Upper lobe of left lung (tissue), 6 donors: ENCODE measurements at regions not wholly inside any gene's neighbourhood (a gene's known extent, or its start where the extent isn't known, plus 50 kb on each side); places are given as distances from the start of the nearest gene placed in this dataset.

Experiments used
- ATAC-seq, 2 donors: fragments of 200-7000 bp; cut with Tn5 transposase; one replicate each; pipeline ENCODE4 v1.9.1; 2022; ENCODE audit warnings: mild to moderate bottlenecking in 2 of 2, moderate library complexity in 2 of 2; ENCODE audit not compliant: low FRiP score in 2 of 2
- DNase-seq, 2 donors: peaks; one replicate each; pipeline ENCODE4 v3.0.0-alpha.2; 2019 to 2020
- H3K27ac ChIP-seq, 4 donors: fragments of 200-600 bp; sonication (generic); one replicate each; pipeline ENCODE4 v1.5.1; 2016 to 2019
- H3K27me3 ChIP-seq, 4 donors: fragments of 200-600 bp; sonication (generic); one replicate each; pipeline ENCODE4 v1.5.1; 2017 to 2019
- H3K36me3 ChIP-seq, 4 donors: fragments of 200-600 bp; sonication (generic); one replicate each; pipeline ENCODE4 v1.5.1; 2016 to 2019
- H3K4me1 ChIP-seq, 4 donors: fragments of 200-600 bp; sonication (generic); one replicate each; pipeline ENCODE4 v1.5.1; 2018 to 2019
- H3K4me3 ChIP-seq, 4 donors: fragments of 200-600 bp; sonication (generic); one replicate each; pipeline ENCODE4 v1.5.1; 2017 to 2019; ENCODE audit warnings: mild to moderate bottlenecking in 2 of 4, moderate library complexity in 1 of 4
- H3K9me3 ChIP-seq, 4 donors: fragments of 200-600 bp; sonication (generic); one replicate each; pipeline ENCODE4 v1.5.1; 2018 to 2019
- CTCF ChIP-seq, 6 experiments: fragments of 450-650 bp in 4 of 6; fragments of 200-600 bp in 2 of 6; sonication (generic) in 2 of 6; IDR thresholded peaks; one replicate each; pipeline ENCODE4 v1.5.1; 2016 to 2019; ENCODE audit warnings: antibody characterized with exemption in 6 of 6
- EP300 ChIP-seq, 4 donors: sonication (generic); formaldehyde crosslinking; IDR thresholded peaks; one replicate each; pipeline ENCODE4 v1.5.1; 2017; ENCODE audit warnings: antibody characterized with exemption in 4 of 4, control low read depth in 2 of 4
- POLR2A ChIP-seq, 4 donors: fragments of 450-650 bp; IDR thresholded peaks; one replicate each; pipeline ENCODE4 v1.5.1; 2016 to 2017; ENCODE audit warnings: antibody characterized with exemption in 4 of 4, mild to moderate bottlenecking in 2 of 4
- POLR2AphosphoS5 ChIP-seq, 2 donors: sonication (generic); formaldehyde crosslinking; IDR thresholded peaks; one replicate each; pipeline ENCODE4 v1.5.1; 2017; ENCODE audit warnings: antibody characterized with exemption in 2 of 2
- WGBS, 2 donors: methylation state at CpG; one replicate each; pipeline ENCODE4 v1.1.5; 2017 to 2018; 5-methylcytosine and 5-hydroxymethylcytosine counted together
- donor health status: DM: no; HTN: no; CAD: no; lungs with moderate emphysema.
- donor health status: DM: no; HTN: yes; CAD: no; lungs with severe emphysema.

DNA sequence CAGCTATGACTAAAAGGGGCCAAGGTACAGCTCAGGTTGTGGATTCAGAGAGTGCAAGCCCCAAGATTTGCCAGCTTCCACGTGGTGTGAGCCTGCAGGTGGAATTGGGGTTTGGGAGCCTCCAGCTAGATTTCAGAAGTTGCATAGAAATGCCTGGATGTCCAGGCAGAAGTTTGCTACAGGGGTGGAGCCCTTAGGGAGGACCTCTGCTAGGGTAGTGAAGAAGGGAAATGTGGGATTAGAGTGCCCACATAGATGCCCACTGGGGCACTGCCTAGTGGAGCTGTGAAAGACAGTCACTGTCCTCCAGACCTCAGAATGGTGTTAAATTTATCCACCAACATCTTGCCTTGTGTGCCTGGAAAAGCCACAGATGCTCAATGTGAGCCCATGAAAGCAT is 255.1 kb downstream of the BMP2 start:
- ATAC-seq (no peak), DNase-seq (no peak)
- no peak for TF ChIP-seq EP300 (IDR thresholded peaks at IDR 0.05)
- no peak for TF ChIP-seq CTCF (IDR thresholded peaks at IDR 0.05)
- no peak for TF ChIP-seq POLR2AphosphoS5 (IDR thresholded peaks at IDR 0.05)
- no peak for TF ChIP-seq POLR2A (IDR thresholded peaks at IDR 0.05)
- Histone ChIP-seq H3K27ac (no peak overlapping the region), H3K27me3 (no peaks in the 10 kb centered on the region), H3K4me1 (no peaks in the 10 kb centered on the region), H3K9me3 (peaks cover 0 to 10% (median 5%) of the 10 kb centered on the region in 4 donors), H3K4me3 (no peak overlapping the region), H3K36me3 (no peaks in the 10 kb centered on the region)
- 45 to 89% methylated on average over 1 of the region's 1 CpG for WGBS, 2 donors

DNA sequence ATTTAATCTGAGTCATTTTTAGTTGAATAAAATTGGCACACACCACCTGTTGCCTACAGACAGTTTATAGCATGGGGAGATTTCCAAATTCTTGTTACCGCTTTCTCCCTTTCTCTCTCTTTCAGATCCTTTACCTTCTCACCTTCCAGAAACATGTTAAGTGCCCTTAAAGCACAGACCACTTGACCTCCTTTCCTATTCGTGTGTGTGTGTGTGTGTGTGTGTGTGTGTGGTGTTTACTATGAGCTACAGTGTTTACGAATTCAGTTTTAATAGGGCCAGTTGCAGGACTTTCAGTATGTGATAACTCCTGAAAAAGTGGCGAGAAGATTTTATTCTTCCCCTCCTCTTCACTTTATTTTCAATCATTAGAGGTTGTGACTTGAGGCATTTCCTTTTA is 258.1 kb downstream of the BMP2 start:
- TF ChIP-seq CTCF (IDR thresholded peaks at IDR 0.05) (no peak), EP300 (IDR thresholded peaks at IDR 0.05) (no peak), POLR2AphosphoS5 (IDR thresholded peaks at IDR 0.05) (no peak), POLR2A (IDR thresholded peaks at IDR 0.05) (no peak)
- Histone ChIP-seq H3K4me3 (no peak overlapping the region), H3K36me3 (no peaks in the 10 kb centered on the region), H3K27ac (no peak overlapping the region), H3K4me1 (no peaks in the 10 kb centered on the region), H3K27me3 (no peaks in the 10 kb centered on the region), H3K9me3 (peaks cover 0 to 10% (median 5%) of the 10 kb centered on the region in 4 donors)
- WGBS, 2 donors, result 34 to 35% methylated on average over 4 of the region's 4 CpGs
- no peak for DNase-seq
- ATAC-seq, result no peak

DNA sequence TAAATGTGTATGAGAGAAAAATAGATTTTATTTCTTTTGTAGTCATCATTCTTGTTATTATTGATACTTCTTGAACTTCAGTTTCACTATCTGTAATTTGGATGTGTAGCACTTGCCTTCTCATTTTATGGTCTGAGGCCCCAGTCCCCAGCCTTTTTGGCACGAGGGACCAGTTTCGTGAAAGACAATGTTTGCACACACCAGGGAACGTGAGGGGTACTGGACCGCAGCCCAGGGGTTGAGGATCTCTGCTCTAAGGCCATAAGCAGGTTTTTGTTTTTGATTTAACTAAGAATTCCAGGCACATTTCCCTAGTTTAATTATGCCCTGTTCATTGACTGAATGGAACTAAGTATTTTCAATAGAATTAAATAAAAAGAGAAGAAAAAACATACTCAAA is 261.5 kb downstream of the BMP2 start:
- Histone ChIP-seq H3K27me3 (no peaks in the 10 kb centered on the region), H3K27ac (no peak overlapping the region), H3K4me1 (no peaks in the 10 kb centered on the region), H3K9me3 (no peaks in the 10 kb centered on the region), H3K4me3 (no peak overlapping the region), H3K36me3 (no peaks in the 10 kb centered on the region)
- no peak for TF ChIP-seq CTCF (IDR thresholded peaks at IDR 0.05)
- no peak for TF ChIP-seq POLR2A (IDR thresholded peaks at IDR 0.05)
- TF ChIP-seq EP300 (IDR thresholded peaks at IDR 0.05), result no peak
- ATAC-seq (no peak), DNase-seq (no peak)
- whole genome bisulfite sequencing, 2 donors, result 63 to 74% methylated on average over 4 of the region's 4 CpGs

- WGBS, 2 donors, result 35 to 44% methylated on average over 1 of the region's 1 CpG
- Histone ChIP-seq H3K9me3 (no peaks in the 10 kb centered on the region), H3K4me1 (no peaks in the 10 kb centered on the region), H3K4me3 (no peak overlapping the region), H3K27ac (no peak overlapping the region), H3K27me3 (no peaks in the 10 kb centered on the region), H3K36me3 (no peaks in the 10 kb centered on the region)
- ATAC-seq (no peak), DNase-seq (no peak)
- peak in 2 of 6 experiments; percentile 32 to 38 for TF ChIP-seq CTCF (IDR thresholded peaks at IDR 0.05)
- no peak for TF ChIP-seq EP300 (IDR thresholded peaks at IDR 0.05)
- TF ChIP-seq POLR2A (IDR thresholded peaks at IDR 0.05), result no peak
- no peak for TF ChIP-seq POLR2AphosphoS5 (IDR thresholded peaks at IDR 0.05)
Measured at GRCh38 chr20:7031222-7031621, 263.7 kb downstream of the BMP2 start.

GRCh38 chr20:7038029-7038428 is 270.5 kb downstream of the BMP2 start:
- WGBS, 2 donors, result 76 to 84% methylated on average over 2 of the region's 2 CpGs
- no peak for TF ChIP-seq POLR2A (IDR thresholded peaks at IDR 0.05)
- no peak for TF ChIP-seq POLR2AphosphoS5 (IDR thresholded peaks at IDR 0.05)
- no peak for TF ChIP-seq CTCF (IDR thresholded peaks at IDR 0.05)
- no peak for TF ChIP-seq EP300 (IDR thresholded peaks at IDR 0.05)
- no peak for ATAC-seq
- Histone ChIP-seq H3K36me3 (no peaks in the 10 kb centered on the region), H3K4me1 (no peaks in the 10 kb centered on the region), H3K27ac (no peak overlapping the region), H3K27me3 (no peaks in the 10 kb centered on the region), H3K4me3 (no peak overlapping the region), H3K9me3 (no peaks in the 10 kb centered on the region)
- DNase-seq, result no peak
